GM21576 (cell line): ENCODE measurements at regions not wholly inside any gene's neighbourhood (a gene's known extent, or its start where the extent isn't known, plus 50 kb on each side); places are given as distances from the start of the nearest gene placed in this dataset.
A peak's percentile ranks its signal among the peaks of the same experiment; 100 is the strongest.

Source experiments
- ATAC-seq: cut with Tn5 transposase; IDR thresholded peaks from one replicate; pipeline ENCODE4 v1.9.1; 2021; ENCODE audit warnings: mild to moderate bottlenecking, moderate library complexity; ENCODE audit not compliant: unreplicated experiment

GRCh38 chr5:85168474-85168873 is 783.8 kb upstream of the EDIL3 start:
- no peak for ATAC-seq

GRCh38 chr5:85170183-85170582 is 785.5 kb upstream of the EDIL3 start:
- ATAC-seq: no peak

- no peak for ATAC-seq
These were observed 788.8 kb upstream of the EDIL3 start for GRCh38 chr5:85173469-85173868.

GRCh38 chr5:85182344-85182743 is 797.7 kb upstream of the EDIL3 start:
- no peak for ATAC-seq

GRCh38 chr5:85204289-85204688 is 819.6 kb upstream of the EDIL3 start:
- no peak for ATAC-seq

- no peak for ATAC-seq
These were observed 820.8 kb upstream of the EDIL3 start for GRCh38 chr5:85205430-85205829.

GRCh38 chr5:85225388-85225787 is 840.7 kb upstream of the EDIL3 start:
- no peak for ATAC-seq

GRCh38 chr5:85249204-85249603 is 864.5 kb upstream of the EDIL3 start:
- no peak for ATAC-seq

GRCh38 chr5:85263125-85263524 is 878.4 kb upstream of the EDIL3 start:
- no peak for ATAC-seq

GRCh38 chr5:85266692-85267091 is 882.0 kb upstream of the EDIL3 start:
- ATAC-seq: no peak

- ATAC-seq: no peak
These were observed 883.5 kb upstream of the EDIL3 start for GRCh38 chr5:85268194-85268593.

- ATAC-seq: peak; percentile 92
These were observed 893.5 kb upstream of the EDIL3 start for GRCh38 chr5:85278193-85278592.

GRCh38 chr5:85288914-85289313 is 904.2 kb upstream of the EDIL3 start:
- no peak for ATAC-seq

GRCh38 chr5:85293145-85293785 is 908.6 kb upstream of the EDIL3 start:
- no peak for ATAC-seq

GRCh38 chr5:85304524-85304923 is 919.8 kb upstream of the EDIL3 start:
- ATAC-seq: no peak

GRCh38 chr5:85305766-85306165 is 921.1 kb upstream of the EDIL3 start:
- no peak for ATAC-seq

GRCh38 chr5:85311536-85311935 is 926.9 kb upstream of the EDIL3 start:
- no peak for ATAC-seq

- no peak for ATAC-seq
These were observed 935.8 kb upstream of the EDIL3 start for GRCh38 chr5:85320495-85320894.

- no peak for ATAC-seq
These were observed 948.6 kb upstream of the EDIL3 start for GRCh38 chr5:85333276-85333675.

GRCh38 chr5:85337435-85337834 is 952.8 kb upstream of the EDIL3 start:
- no peak for ATAC-seq

- no peak for ATAC-seq
These were observed 956.1 kb upstream of the EDIL3 start for GRCh38 chr5:85340790-85341189.

GRCh38 chr5:85345818-85346217 is 961.1 kb upstream of the EDIL3 start:
- ATAC-seq: no peak

GRCh38 chr5:85357309-85357708 is 972.6 kb upstream of the EDIL3 start:
- no peak for ATAC-seq
